DND-41 (cell line): ENCODE measurements at regions not wholly inside any gene's neighbourhood (a gene's known extent, or its start where the extent isn't known, plus 50 kb on each side); places are given as distances from the start of the nearest gene placed in this dataset.

Experiments
- CTCF ChIP-seq: IDR thresholded peaks from 2 replicates; pipeline ENCODE4 v1.5.1; 2012; ENCODE audit warnings: borderline replicate concordance, low read length, moderate library complexity, mild to moderate bottlenecking; ENCODE audit not compliant: poor library complexity, severe bottlenecking; ENCODE audit errors: extremely low read depth
- EZH2 ChIP-seq: IDR thresholded peaks from 3 replicates; pipeline ENCODE4 v1.6.1; 2012; ENCODE audit warnings: borderline replicate concordance, low read depth, mild to moderate bottlenecking, moderate library complexity, low read length, inconsistent platforms; ENCODE audit not compliant: severe bottlenecking

DNA sequence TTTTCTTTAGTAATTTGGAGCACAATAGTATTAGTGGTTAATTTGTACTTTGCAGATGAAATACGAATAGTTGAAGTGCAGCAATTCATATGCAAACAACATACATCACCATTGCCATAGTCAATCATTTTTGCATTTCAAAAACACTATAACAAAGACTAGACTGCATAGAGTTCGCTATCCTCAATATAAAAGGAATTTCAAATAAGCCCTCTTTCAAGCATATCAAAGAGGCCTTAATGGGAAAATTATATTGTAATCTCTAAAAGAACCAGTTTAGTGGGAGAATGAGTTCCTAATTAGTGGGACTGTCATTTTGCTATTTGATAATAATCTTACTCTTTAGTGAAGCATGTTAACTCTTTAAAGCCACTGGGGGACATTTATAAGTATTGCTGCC lies 2302.3 kb upstream of the C9orf72 start:
- no peak for TF ChIP-seq CTCF
- no peak for TF ChIP-seq EZH2
